Sigmoid colon (tissue), 4 donors: ENCODE measurements at regions not wholly inside any gene's neighbourhood (a gene's known extent, or its start where the extent isn't known, plus 50 kb on each side); places are given as distances from the start of the nearest gene placed in this dataset.

Experiments used
- EP300 ChIP-seq, 4 donors: sonication (generic); formaldehyde crosslinking; IDR thresholded peaks; one replicate each; pipeline ENCODE4 v1.6.1; 2017; ENCODE audit warnings: antibody characterized with exemption in 4 of 4
- TF ChIP-seq, protein P1 (sequence below), 4 experiments: fragments of 450-650 bp in 3 of 4; fragments of 200-600 bp in 1 of 4; IDR thresholded peaks; one replicate each; pipeline ENCODE4 v1.5.1; 2016 to 2019; ENCODE audit warnings: antibody characterized with exemption in 4 of 4, mild to moderate bottlenecking in 3 of 4, moderate library complexity in 2 of 4

- TF ChIP-seq, protein P1, sequence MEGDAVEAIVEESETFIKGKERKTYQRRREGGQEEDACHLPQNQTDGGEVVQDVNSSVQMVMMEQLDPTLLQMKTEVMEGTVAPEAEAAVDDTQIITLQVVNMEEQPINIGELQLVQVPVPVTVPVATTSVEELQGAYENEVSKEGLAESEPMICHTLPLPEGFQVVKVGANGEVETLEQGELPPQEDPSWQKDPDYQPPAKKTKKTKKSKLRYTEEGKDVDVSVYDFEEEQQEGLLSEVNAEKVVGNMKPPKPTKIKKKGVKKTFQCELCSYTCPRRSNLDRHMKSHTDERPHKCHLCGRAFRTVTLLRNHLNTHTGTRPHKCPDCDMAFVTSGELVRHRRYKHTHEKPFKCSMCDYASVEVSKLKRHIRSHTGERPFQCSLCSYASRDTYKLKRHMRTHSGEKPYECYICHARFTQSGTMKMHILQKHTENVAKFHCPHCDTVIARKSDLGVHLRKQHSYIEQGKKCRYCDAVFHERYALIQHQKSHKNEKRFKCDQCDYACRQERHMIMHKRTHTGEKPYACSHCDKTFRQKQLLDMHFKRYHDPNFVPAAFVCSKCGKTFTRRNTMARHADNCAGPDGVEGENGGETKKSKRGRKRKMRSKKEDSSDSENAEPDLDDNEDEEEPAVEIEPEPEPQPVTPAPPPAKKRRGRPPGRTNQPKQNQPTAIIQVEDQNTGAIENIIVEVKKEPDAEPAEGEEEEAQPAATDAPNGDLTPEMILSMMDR (IDR thresholded peaks at IDR 0.05), result no peak
- TF ChIP-seq EP300 (IDR thresholded peaks at IDR 0.05), result no peak
These were observed 106.2 kb upstream of the CHORDC1 start for GRCh38 chr11:90329043-90329442.
